ENCODE measurements at regions not wholly inside any gene's neighbourhood (a gene's known extent, or its start where the extent isn't known, plus 50 kb on each side); places are given as distances from the start of the nearest gene placed in this dataset.

DNA sequence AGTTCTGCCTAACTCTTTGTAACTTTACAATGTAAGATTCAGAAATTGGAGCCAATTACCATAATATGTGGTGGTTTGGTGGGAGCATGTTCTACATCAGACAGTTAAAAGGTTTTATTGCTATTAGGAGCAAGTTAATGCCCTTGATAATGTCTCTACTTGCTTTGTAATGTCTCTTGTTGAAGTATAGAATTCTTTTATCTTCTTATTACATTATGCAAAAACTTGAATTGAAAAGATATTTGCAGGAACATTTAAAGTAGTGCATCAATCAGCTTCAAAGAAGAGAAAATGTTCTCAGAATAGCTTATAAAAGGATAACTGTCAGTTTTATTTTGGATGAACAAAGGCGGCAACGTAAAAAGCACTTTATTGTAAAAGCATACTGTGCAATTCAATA, 77.8 kb downstream of the RWDD3 start:
- no peak for DNase-seq (ENCODE audit: extremely low spot score)
- ChIA-PET CTCF (no interaction called here), POLR2A (no interaction called here)
- TF ChIP-seq, protein P1, sequence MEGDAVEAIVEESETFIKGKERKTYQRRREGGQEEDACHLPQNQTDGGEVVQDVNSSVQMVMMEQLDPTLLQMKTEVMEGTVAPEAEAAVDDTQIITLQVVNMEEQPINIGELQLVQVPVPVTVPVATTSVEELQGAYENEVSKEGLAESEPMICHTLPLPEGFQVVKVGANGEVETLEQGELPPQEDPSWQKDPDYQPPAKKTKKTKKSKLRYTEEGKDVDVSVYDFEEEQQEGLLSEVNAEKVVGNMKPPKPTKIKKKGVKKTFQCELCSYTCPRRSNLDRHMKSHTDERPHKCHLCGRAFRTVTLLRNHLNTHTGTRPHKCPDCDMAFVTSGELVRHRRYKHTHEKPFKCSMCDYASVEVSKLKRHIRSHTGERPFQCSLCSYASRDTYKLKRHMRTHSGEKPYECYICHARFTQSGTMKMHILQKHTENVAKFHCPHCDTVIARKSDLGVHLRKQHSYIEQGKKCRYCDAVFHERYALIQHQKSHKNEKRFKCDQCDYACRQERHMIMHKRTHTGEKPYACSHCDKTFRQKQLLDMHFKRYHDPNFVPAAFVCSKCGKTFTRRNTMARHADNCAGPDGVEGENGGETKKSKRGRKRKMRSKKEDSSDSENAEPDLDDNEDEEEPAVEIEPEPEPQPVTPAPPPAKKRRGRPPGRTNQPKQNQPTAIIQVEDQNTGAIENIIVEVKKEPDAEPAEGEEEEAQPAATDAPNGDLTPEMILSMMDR (IDR thresholded peaks at IDR 0.05; ENCODE audit: control extremely low read depth, extremely low read depth, low read depth, missing control alignments) = no peak

DNA sequence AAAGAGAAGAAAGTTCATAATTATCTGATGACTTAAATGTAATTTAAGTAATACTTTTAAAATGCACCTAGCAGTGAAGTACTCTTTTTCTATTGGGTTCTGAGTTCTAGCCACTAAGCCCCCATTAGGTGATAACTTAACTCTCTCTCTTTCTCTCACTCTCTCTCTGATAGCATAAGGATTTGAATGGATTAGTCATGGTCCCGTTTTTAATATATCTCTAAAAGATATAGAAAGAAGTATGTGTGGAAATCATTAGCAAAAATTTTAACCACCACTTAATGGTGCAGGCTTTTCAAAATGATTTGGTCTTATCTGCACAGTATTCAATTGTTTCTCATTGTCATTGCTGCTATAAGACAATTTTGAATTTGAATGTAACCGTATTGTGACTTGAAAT, 78.2 kb downstream of the RWDD3 start:
- ChIA-PET POLR2A (no interaction called here), CTCF (no interaction called here)
- TF ChIP-seq, protein P1 (IDR thresholded peaks at IDR 0.05; ENCODE audit: control extremely low read depth, extremely low read depth, low read depth, missing control alignments) = no peak
- DNase-seq (ENCODE audit: extremely low spot score) = no peak

DNA sequence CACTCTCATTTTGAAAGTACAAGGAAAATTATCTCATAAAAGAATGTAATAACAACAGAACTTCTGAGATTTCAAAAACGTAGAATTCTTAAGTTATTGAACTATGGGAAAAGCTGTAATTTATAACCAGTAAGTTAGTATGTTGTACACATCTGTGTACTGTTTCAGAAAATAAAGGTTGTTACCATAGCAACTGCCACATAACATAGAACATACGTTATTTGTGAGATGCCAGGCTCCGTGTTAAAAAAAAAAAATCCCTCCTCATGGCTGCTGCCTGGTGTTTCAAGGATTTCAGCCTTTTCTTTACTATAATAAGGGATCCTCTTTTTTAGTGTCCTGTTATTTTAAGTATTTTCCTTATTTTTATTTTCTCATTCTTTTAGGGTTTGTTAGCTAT, 79.5 kb downstream of the RWDD3 start:
- TF ChIP-seq, protein P1 (IDR thresholded peaks at IDR 0.05; ENCODE audit: control extremely low read depth, extremely low read depth, low read depth, missing control alignments) = no peak
- no peak for DNase-seq (ENCODE audit: extremely low spot score)
- ChIA-PET POLR2A (no interaction called here), CTCF (no interaction called here)

DNA sequence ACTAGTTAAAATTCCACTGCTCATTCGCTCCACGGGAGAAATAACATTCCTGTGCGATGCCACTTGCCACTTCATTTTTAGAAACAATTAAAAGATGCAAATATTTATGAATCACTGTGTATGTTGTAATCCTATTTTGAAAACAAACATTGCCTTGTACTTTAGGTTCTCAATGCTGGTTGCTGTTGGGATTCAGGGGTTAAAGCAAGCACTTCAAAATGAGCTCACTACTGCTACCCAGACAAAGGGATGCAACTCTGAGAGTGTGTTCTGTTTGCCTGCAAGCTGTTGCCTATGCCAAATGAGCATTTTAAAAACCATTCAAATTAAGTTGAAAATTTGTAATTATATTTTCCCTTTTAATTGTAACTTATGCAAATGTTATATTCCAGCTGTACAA, 87.5 kb downstream of the RWDD3 start:
- ChIA-PET CTCF (interaction anchor here (1.0 kb wide), 1 partner anchor 12 kb away, joined by 4 read pairs; no protein-coding TSS in a partner anchor), POLR2A (no interaction called here)
- no peak for DNase-seq (ENCODE audit: extremely low spot score)
- TF ChIP-seq, protein P1 (IDR thresholded peaks at IDR 0.05; ENCODE audit: control extremely low read depth, extremely low read depth, low read depth, missing control alignments) = no peak

DNA sequence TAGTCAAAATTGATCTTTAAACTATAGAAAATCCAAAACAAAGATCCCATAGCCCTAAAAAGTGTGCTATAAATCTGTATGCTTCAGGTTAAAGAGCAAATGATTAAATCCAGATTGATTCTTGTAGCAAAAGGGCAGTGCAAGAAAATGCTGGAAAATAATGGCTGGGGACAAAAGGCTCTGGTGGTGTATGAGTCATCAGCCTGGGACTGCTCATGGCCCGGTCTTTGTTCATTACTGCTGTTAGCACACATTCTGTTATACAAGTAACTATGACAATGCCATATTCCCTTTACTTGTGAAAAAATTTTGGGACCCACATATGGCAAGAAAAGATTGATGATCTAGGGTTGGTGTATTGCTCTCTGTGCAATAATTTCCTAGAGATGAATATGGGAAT, 89.1 kb downstream of the RWDD3 start:
- ChIA-PET POLR2A (no interaction called here), CTCF (no interaction called here)
- DNase-seq (ENCODE audit: extremely low spot score) = no peak
- TF ChIP-seq, protein P1 (IDR thresholded peaks at IDR 0.05; ENCODE audit: control extremely low read depth, extremely low read depth, low read depth, missing control alignments) = no peak

DNA sequence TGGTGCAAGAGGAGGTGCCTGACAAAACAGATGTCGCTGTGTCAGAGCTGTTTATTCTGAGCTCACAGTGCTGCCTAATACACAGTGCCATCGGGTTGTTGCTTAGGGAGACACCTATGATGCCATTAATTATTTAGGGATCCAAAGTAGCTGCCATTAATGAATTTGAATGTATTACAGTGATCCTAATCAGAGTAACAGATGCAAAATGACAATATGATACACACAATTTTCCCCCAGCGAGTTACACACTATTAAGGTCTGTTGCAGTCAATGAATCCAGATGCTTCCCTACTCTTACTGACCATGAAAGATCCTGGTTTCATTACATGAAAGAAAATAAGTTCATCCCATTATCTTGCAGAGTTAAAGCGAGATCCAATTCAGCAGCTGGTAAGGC, 91.3 kb downstream of the RWDD3 start:
- POLR2A ChIA-PET = no interaction called here
- TF ChIP-seq, protein P1 (IDR thresholded peaks at IDR 0.05; ENCODE audit: control extremely low read depth, extremely low read depth, low read depth, missing control alignments) = no peak
- no peak for DNase-seq (ENCODE audit: extremely low spot score)
- CTCF ChIA-PET = interaction anchor here (1.5 kb wide), 1 partner anchor 16 kb away, joined by 3 read pairs; no protein-coding TSS in a partner anchor

DNA sequence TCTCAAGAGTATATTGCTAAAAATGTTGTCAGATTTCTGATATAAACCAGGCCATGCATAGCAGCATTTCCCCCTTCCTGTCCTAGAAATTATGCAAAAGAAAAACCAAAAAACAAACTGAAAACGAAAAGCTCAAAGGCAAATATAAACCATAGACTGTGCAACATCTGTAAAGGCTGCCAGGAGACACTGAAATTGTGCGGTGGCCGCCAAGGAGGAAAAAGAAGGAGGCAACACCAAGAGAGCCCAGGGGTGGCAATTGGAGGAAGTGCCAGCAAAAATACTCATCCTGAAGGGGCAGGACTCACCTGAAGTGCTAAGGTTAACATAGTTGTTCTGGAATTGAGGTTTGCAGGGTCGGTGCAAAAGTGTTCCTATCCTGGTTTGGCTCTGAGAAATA, 92.0 kb downstream of the RWDD3 start:
- CTCF ChIA-PET = interaction anchor here (1.5 kb wide), 1 partner anchor 16 kb away, joined by 3 read pairs; no protein-coding TSS in a partner anchor
- TF ChIP-seq, protein P1 (IDR thresholded peaks at IDR 0.05; ENCODE audit: control extremely low read depth, extremely low read depth, low read depth, missing control alignments) = no peak
- no peak for DNase-seq (ENCODE audit: extremely low spot score)
- POLR2A ChIA-PET = no interaction called here

Measured in GM10248 (cell line).